HG03457 (cell line): ENCODE measurements at regions not wholly inside any gene's neighbourhood (a gene's known extent, or its start where the extent isn't known, plus 50 kb on each side); places are given as distances from the start of the nearest gene placed in this dataset.

Experiments
- ATAC-seq: cut with Tn5 transposase; IDR thresholded peaks from one replicate; pipeline ENCODE4 v1.9.1; 2021; ENCODE audit warnings: moderate number of reproducible peaks; ENCODE audit not compliant: unreplicated experiment

- no peak for ATAC-seq
These were observed 197.0 kb downstream of the DRD1 start for GRCh38 chr5:175246889-175247520.

GRCh38 chr5:175246242-175246888, 197.6 kb downstream of the DRD1 start:
- ATAC-seq = no peak

- ATAC-seq = no peak
These were observed 200.5 kb downstream of the DRD1 start for GRCh38 chr5:175243441-175243840.

DNA sequence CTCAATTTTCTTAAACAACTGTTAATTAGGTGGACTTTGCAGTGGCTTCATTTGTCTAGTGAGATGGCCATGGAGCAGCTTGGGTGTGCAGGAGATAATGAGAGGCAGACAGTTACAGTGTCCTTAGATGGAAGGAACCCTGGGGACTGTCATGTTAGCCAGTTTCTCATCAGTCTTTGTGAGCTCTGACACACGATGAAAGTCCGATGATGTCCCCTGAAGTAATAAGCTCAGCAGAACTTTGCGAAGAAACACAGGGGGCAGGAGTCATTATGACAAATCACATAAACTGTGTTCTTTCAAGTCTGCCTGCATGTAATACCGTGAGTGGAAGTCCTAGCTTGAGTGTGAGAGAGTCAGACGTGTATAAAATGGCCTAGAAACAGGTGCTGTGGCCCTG, 201.8 kb downstream of the DRD1 start:
- ATAC-seq = no peak

DNA sequence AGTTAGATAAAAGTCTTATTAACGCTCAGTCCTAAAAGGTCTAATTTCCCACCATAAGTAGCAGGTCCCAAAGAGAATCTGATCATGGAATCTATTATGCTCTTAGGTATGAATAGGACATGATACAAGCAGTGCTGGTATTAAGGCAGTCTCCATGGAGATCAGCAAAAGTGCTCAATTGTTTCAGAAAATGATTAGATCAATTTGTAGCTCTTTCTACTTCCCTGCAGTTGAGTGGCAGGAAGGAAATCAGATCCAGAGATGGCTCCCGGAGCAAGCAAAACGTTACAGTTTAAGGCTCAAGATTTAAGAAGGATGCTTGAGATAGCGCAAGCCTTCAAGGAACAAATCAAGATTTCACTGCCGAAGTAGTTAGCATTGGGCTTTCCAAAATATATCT, 205.7 kb downstream of the DRD1 start:
- ATAC-seq = no peak

DNA sequence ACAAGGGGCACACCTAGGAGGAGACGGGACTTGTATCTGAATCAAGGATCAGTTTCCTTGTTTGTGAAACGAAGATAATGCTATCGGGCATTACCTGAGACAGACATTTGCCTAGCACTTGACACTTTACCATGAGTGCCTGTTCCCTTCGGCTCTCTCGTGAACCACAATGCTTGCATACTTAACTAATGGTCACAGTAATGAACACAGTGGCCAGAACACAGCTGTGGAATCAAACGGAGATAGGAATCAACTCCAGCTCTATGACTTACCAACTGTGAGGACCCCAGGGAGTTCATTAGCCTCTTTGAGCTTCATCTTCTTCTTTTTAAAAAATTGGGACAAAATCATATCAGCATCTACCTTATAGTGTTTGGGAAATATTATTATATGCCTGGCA, 207.8 kb downstream of the DRD1 start:
- no peak for ATAC-seq

GRCh38 chr5:175235251-175235960, 208.6 kb downstream of the DRD1 start:
- no peak for ATAC-seq

DNA sequence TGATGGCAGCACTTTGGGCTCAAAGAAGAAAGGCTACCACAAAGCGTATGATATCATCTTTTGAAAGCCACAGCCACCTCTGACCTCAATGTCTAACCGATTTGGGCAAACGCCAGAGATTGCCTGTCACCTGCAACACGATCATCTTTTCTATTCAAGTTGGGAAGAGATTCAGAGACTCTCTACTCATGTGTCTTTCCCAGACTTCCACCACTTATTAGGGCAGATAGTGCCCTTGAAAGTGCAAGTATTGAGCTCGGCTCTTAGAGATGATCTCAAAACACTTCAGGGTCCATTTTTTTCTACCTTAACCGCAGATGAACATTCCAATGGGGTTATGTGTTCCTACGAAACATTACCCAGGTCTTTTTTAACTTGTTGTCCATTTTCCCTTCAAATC, 213.7 kb downstream of the DRD1 start:
- no peak for ATAC-seq

GRCh38 chr5:175226506-175226905, 217.5 kb downstream of the DRD1 start:
- ATAC-seq = no peak

GRCh38 chr5:175223291-175223690, 220.7 kb downstream of the DRD1 start:
- ATAC-seq = no peak

DNA sequence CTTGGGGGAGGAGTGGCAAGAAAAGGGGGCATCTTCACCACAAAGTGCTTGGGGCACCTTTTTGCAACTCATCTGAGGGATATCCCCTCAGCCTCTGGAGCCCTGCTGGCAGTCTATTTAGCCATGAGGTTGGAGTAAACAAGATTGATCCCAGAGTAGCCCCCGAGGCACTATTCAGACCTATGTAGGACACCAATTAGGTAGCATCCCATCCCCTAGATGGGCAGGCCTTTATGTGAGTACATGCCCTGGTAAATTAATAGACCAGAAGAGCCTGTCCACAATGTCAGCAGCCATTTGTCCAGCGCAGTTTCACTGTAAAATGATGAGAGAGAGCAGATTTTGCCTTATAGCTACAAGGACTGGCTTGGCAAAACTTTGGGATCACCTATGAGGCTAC, 221.4 kb downstream of the DRD1 start:
- ATAC-seq = no peak

- no peak for ATAC-seq
These were observed 223.4 kb downstream of the DRD1 start for GRCh38 chr5:175220549-175220948.

DNA sequence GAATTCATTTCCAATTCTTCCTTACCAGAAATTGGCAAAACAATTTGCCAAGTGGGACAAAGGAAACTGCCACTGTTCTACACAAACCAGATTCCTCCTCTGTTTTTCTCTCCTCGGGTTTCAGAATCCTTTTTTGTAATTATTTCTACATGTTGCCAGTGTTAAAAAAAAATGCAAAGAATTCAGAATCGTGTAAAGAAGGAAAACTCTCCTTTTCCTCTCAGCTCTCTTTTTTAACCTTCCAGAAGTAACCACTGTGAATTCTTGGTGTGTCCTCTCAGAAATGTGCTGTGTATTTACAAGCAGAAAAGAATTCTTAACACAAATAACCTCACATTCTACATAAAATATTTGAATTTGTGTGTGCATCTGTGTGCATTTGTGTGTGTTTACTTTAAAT, 224.6 kb downstream of the DRD1 start:
- ATAC-seq = no peak

GRCh38 chr5:175216991-175217390, 227.0 kb downstream of the DRD1 start:
- no peak for ATAC-seq

GRCh38 chr5:175215906-175216305, 228.1 kb downstream of the DRD1 start:
- ATAC-seq = no peak

- ATAC-seq = no peak
These were observed 229.8 kb downstream of the DRD1 start for GRCh38 chr5:175214152-175214551.

DNA sequence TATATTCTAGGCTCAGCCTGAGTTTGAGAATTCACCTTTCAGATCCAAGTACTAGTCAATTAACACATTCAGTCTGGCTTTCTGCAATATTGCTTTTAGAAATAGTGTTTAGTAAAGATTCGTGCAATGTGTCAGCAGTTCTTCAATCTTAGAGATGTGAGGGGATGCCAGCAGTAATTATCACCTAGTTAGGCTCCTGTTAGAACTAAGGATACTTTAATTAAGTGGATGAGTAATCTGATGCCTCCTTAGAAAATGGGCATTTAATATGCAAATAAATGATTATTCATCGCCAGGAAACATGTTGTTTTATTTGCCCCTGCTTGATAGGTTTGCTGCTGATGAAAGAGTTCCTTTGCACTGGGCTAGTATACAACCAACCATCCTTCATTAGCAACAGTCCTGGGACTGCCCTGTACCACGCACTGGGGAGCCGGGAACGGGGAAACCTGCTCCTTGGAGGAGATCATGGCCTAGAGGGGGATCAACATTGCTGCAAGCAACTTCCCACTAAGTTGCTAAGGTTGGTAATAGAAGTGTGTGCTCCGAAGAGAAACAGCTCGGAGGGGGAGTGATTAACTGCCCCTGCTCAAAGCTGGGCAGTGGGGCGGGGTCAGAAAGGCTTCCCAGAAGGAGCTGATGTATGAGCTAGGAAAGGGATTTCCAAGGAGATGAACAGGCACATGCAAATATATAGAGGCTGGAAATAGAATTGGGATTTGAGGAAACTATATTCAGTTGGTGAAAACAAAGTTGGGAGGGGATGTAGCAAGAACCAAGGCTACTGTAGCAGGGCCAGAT, 231.8 kb downstream of the DRD1 start:
- no peak for ATAC-seq

- no peak for ATAC-seq
These were observed 236.5 kb downstream of the DRD1 start for GRCh38 chr5:175207321-175208040.

GRCh38 chr5:175206669-175207068, 237.3 kb downstream of the DRD1 start:
- no peak for ATAC-seq

DNA sequence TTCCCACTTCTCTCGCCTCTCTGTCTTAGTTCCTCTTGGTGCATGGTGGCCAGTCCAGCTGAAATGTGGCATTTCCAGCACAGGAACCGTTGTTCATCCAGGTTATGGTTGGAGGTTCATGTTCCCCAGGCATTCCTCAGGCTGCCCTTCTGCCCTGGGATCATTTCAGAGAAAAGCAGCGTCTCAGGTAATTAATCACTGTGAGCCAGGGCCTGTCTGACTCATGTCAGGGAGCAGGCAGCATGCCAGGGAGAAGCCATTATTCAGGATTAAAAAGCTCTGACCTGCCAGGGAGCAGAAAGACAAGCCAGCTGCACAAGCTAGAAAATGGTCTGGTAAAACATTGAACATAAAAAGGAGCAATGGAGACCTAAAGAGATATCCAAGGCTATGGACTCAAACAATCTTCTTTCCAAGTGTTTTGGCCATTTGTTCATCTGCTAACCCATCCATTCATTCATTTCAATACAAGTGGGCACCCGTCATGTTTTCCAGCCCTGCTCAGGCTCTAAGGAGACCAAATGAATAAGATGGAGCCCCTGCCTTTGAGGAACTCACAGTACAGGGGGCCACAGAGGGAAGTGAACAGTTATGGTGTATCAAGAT, 241.4 kb downstream of the DRD1 start:
- no peak for ATAC-seq
